ENCODE measurements at regions not wholly inside any gene's neighbourhood (a gene's known extent, or its start where the extent isn't known, plus 50 kb on each side); places are given as distances from the start of the nearest gene placed in this dataset.

DNA sequence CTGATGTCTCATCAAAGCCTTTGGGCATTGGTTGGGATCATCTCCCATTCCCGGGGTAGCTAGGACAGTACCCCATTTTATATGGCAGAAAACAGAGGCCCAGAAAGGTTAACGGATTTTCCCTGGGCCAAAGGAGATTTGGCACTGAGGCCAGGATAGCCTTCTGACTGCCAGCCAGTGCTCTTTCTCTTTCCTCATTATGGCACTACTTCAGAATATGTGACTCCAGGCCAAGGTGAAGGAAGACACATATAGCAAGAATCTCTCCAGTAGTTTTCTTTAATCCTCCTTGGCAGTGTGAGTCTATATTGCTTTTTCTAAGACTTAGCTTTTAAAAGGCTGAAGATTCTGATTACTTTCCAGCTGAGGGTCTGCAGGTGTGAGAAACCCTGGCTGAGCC, 94.8 kb upstream of the AMOTL1 start:
- Histone ChIP-seq H3K4me1 (ENCODE audit: control insufficient read depth in 1 of 2, insufficient read depth in 2 of 2, low read length in 2 of 2) (peaks cover 0 to 10% of the 10 kb centered on the region in 2 experiments; a peak in 1 of 4 replicates), H3K27ac (ENCODE audit: low read depth, low read length) (no peak overlapping the region), H3K4me2 (ENCODE audit: low read length) (no peak overlapping the region), H3K79me2 (ENCODE audit: insufficient read depth, low read length) (no peaks in the 10 kb centered on the region), H3K27me3 (ENCODE audit: insufficient read depth, low read length) (no peaks in the 10 kb centered on the region), H3K9ac (ENCODE audit: low read length) (no peak overlapping the region), H4K20me1 (ENCODE audit: insufficient read depth) (no peaks in the 10 kb centered on the region), H3K9me3 (ENCODE audit: control insufficient read depth in 1 of 2, insufficient read depth in 1 of 2, low read depth in 1 of 2, low read length in 2 of 2) (no peaks in the 10 kb centered on the region), H2AFZ (ENCODE audit: low read depth, low read length, poor library complexity, severe bottlenecking) (no peak overlapping the region), H3K36me3 (ENCODE audit: control insufficient read depth in 1 of 2, insufficient read depth in 2 of 2, low read length in 2 of 2) (no peaks in the 10 kb centered on the region), H3K9me2 (ENCODE audit: insufficient read depth) (no peaks in the 10 kb centered on the region), H3K4me3 (replicated peaks in 1 of 2; ENCODE audit: low read depth in 1 of 2, low read length in 2 of 2) (no peak overlapping the region)
- POLR2A ChIA-PET = no interaction called here
- BruUV-seq (replicated peaks) = no TSS peak
- TF ChIP-seq RAD21 (IDR thresholded peaks at IDR 0.05; ENCODE audit: low read depth) (no peak), POLR2A (IDR thresholded peaks at IDR 0.05; ENCODE audit: borderline replicate concordance, extremely low read depth, insufficient read depth, insufficient read length) (no peak), POLR2AphosphoS5 (IDR thresholded peaks at IDR 0.05; ENCODE audit: low read depth, low read length) (no peak), SRF (IDR thresholded peaks at IDR 0.05; ENCODE audit: low read depth) (no peak), YY1 (IDR thresholded peaks at IDR 0.05; ENCODE audit: extremely low read depth, insufficient replicate concordance, low read depth, low read length) (no peak), ZFX (IDR thresholded peaks at IDR 0.05) (no peak), ZNF274 (IDR thresholded peaks at IDR 0.05; ENCODE audit: low read depth, low read length) (no peak), CEBPB (IDR thresholded peaks at IDR 0.05; ENCODE audit: low read depth) (no peak), SIN3A (IDR thresholded peaks at IDR 0.05; ENCODE audit: low read depth) (no peak)
- TF ChIP-seq, protein P1, sequence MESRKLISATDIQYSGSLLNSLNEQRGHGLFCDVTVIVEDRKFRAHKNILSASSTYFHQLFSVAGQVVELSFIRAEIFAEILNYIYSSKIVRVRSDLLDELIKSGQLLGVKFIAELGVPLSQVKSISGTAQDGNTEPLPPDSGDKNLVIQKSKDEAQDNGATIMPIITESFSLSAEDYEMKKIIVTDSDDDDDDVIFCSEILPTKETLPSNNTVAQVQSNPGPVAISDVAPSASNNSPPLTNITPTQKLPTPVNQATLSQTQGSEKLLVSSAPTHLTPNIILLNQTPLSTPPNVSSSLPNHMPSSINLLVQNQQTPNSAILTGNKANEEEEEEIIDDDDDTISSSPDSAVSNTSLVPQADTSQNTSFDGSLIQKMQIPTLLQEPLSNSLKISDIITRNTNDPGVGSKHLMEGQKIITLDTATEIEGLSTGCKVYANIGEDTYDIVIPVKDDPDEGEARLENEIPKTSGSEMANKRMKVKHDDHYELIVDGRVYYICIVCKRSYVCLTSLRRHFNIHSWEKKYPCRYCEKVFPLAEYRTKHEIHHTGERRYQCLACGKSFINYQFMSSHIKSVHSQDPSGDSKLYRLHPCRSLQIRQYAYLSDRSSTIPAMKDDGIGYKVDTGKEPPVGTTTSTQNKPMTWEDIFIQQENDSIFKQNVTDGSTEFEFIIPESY (IDR thresholded peaks at IDR 0.05; ENCODE audit: extremely low read depth, insufficient replicate concordance, low read length) = no peak
- TF ChIP-seq, protein P2, sequence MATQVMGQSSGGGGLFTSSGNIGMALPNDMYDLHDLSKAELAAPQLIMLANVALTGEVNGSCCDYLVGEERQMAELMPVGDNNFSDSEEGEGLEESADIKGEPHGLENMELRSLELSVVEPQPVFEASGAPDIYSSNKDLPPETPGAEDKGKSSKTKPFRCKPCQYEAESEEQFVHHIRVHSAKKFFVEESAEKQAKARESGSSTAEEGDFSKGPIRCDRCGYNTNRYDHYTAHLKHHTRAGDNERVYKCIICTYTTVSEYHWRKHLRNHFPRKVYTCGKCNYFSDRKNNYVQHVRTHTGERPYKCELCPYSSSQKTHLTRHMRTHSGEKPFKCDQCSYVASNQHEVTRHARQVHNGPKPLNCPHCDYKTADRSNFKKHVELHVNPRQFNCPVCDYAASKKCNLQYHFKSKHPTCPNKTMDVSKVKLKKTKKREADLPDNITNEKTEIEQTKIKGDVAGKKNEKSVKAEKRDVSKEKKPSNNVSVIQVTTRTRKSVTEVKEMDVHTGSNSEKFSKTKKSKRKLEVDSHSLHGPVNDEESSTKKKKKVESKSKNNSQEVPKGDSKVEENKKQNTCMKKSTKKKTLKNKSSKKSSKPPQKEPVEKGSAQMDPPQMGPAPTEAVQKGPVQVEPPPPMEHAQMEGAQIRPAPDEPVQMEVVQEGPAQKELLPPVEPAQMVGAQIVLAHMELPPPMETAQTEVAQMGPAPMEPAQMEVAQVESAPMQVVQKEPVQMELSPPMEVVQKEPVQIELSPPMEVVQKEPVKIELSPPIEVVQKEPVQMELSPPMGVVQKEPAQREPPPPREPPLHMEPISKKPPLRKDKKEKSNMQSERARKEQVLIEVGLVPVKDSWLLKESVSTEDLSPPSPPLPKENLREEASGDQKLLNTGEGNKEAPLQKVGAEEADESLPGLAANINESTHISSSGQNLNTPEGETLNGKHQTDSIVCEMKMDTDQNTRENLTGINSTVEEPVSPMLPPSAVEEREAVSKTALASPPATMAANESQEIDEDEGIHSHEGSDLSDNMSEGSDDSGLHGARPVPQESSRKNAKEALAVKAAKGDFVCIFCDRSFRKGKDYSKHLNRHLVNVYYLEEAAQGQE (IDR thresholded peaks at IDR 0.05; ENCODE audit: low read depth) = no peak
- DNase-seq (ENCODE audit: low read depth, low spot score) (no peak), ATAC-seq (no peak)
- RAD21 ChIA-PET (ENCODE audit: low non-redundant PET in 1 of 2, low total read pairs in 2 of 2, uncharacterized antibody in 2 of 2, unreplicated experiment in 2 of 2) = no interaction called here
- intact Hi-C loops (cut with micrococcal nuclease) = no loop called here
- CTCF ChIA-PET = no interaction called here

Data from HCT116 (cell line).